PFSK-1 (cell line): ENCODE measurements at regions not wholly inside any gene's neighbourhood (a gene's known extent, or its start where the extent isn't known, plus 50 kb on each side); places are given as distances from the start of the nearest gene placed in this dataset.

Experiments used
- FOXP2 ChIP-seq: optimal IDR thresholded peaks from 2 replicates; pipeline ENCODE3; 2011; ENCODE audit warnings: borderline replicate concordance, control low read depth, inconsistent platforms; ENCODE audit not compliant: insufficient read depth; ENCODE audit errors: extremely low read length, extremely low read depth
- POLR2AphosphoS5 ChIP-seq: IDR thresholded peaks from 2 replicates; pipeline ENCODE4 v1.6.1; 2012; ENCODE audit warnings: low read depth, mild to moderate bottlenecking, control low read depth, low read length, moderate library complexity
- REST ChIP-seq, 2 experiments: IDR thresholded peaks; 2 replicates each; pipeline versions ENCODE4 v1.6.1 to v1.8.0; 2011 to 2012; ENCODE audit warnings: low read depth in 2 of 2, low read length in 2 of 2, control low read depth in 1 of 2, inconsistent platforms in 1 of 2, mild to moderate bottlenecking in 1 of 2, moderate library complexity in 1 of 2; ENCODE audit not compliant: insufficient read depth in 1 of 2
- SIN3A ChIP-seq: IDR thresholded peaks from 2 replicates; pipeline ENCODE4 v1.6.1; 2012; ENCODE audit warnings: mild to moderate bottlenecking, low read length, moderate library complexity, borderline replicate concordance; ENCODE audit not compliant: insufficient read depth
- TAF1 ChIP-seq: IDR thresholded peaks from 2 replicates; pipeline ENCODE4 v1.6.1; 2012; ENCODE audit warnings: low read length, control low read depth, borderline replicate concordance; ENCODE audit not compliant: insufficient read depth

GRCh38 chr9:109875495-109876129 lies 95.6 kb downstream of the PALM2AKAP2 start:
- TF ChIP-seq POLR2AphosphoS5 (no peak), SIN3A (no peak), REST (IDR thresholded peaks at IDR 0.05; ENCODE audit: insufficient read depth in 1 of 2, low read depth in 2 of 2, low read length in 2 of 2) (no peak), TAF1 (no peak), FOXP2 (no peak)
